ENCODE measurements at regions not wholly inside any gene's neighbourhood (a gene's known extent, or its start where the extent isn't known, plus 50 kb on each side); places are given as distances from the start of the nearest gene placed in this dataset.

GRCh38 chr11:107116358-107116757 lies 98.1 kb upstream of the GUCY1A2 start:
- no peak overlapping the region for H3K4me2 ChIP-seq (ENCODE audit: insufficient read depth, low read length)
- H3K9ac ChIP-seq (ENCODE audit: insufficient read depth in 1 of 2, low read depth in 2 of 2, low read length in 2 of 2) = no peak overlapping the region
- H3K79me2 ChIP-seq (ENCODE audit: control insufficient read depth, insufficient read depth, low read length) = no peaks in the 10 kb centered on the region
- no peaks in the 10 kb centered on the region for H3K9me1 ChIP-seq (ENCODE audit: control insufficient read depth, insufficient read depth, low read length)
- intact Hi-C loops (cut with micrococcal nuclease) = no loop called here
- BruUV-seq (replicated peaks) = no TSS peak
- ATAC-seq (no peak), DNase-seq (ENCODE audit: extremely low read depth in 1 of 4, low spot score in 3 of 4) (no peak), FAIRE-seq (no peak)
- no peak for TF ChIP-seq SAFB (IDR thresholded peaks at IDR 0.05; ENCODE audit: borderline replicate concordance, low read depth, low read length)
- TF ChIP-seq C11orf30 (IDR thresholded peaks at IDR 0.05; ENCODE audit: low read depth) = peak; percentile 21; the same call in 1 of the 2 replicates
- peak; percentile 21; the same call in 1 of the 2 replicates for TF ChIP-seq MAFF (IDR thresholded peaks at IDR 0.05; ENCODE audit: low read length)
- TF ChIP-seq MAFG (tag; conservative IDR thresholded peaks at IDR 0.05) = peak; percentile 45; the same call in 1 of the 2 replicates
- TF ChIP-seq HDAC2 (IDR thresholded peaks at IDR 0.05) = no peak
- TF ChIP-seq ZNF316 (IDR thresholded peaks at IDR 0.05) = peak; percentile 67
- WGBS (ENCODE audit: insufficient coverage, low coverage, missing lambda C conversion rate) = 0% methylated on average over 2 of the region's 2 CpGs
- in situ Hi-C loops (cut with MboI) = no loop called here
- H3K9me3 ChIP-seq (replicated peaks; ENCODE audit: control insufficient read depth, insufficient read depth, low read depth, low read length) = no peaks in the 10 kb centered on the region
- H3K27ac ChIP-seq (ENCODE audit: extremely low read depth, low read depth, low read length) = no peak overlapping the region
- no peak overlapping the region for H2AFZ ChIP-seq (ENCODE audit: low read depth, low read length)
- no peaks in the 10 kb centered on the region for H3K27me3 ChIP-seq (ENCODE audit: control insufficient read depth in 2 of 2, insufficient read depth in 2 of 2, low read length in 2 of 2)
- H4K20me1 ChIP-seq (replicated peaks; ENCODE audit: control insufficient read depth, insufficient read depth, low read length) = no peaks in the 10 kb centered on the region
- POLR2A ChIA-PET = no interaction called here
- H3K4me3 ChIP-seq = no peak overlapping the region
- H3K36me3 ChIP-seq (ENCODE audit: control insufficient read depth, insufficient read depth, low read length) = no peaks in the 10 kb centered on the region
- H3K4me1 ChIP-seq (replicated peaks in 1 of 2; ENCODE audit: control insufficient read depth in 2 of 2, insufficient read depth in 2 of 2, low read length in 2 of 2) = no peaks in the 10 kb centered on the region
- CTCF ChIA-PET (ENCODE audit: low intra/inter-chr PET ratio) = no interaction called here

- H3K9me1 ChIP-seq (ENCODE audit: control insufficient read depth, insufficient read depth, low read length) = no peaks in the 10 kb centered on the region
- WGBS (ENCODE audit: insufficient coverage, low coverage, missing lambda C conversion rate) = under 1% methylated on average over 9 of the region's 9 CpGs
- H4K20me1 ChIP-seq (replicated peaks; ENCODE audit: control insufficient read depth, insufficient read depth, low read length) = no peaks in the 10 kb centered on the region
- H3K9me3 ChIP-seq (replicated peaks; ENCODE audit: control insufficient read depth, insufficient read depth, low read depth, low read length) = no peaks in the 10 kb centered on the region
- no peak overlapping the region for H2AFZ ChIP-seq (ENCODE audit: low read depth, low read length)
- ChIA-PET CTCF (ENCODE audit: low intra/inter-chr PET ratio) (no interaction called here), POLR2A (no interaction called here)
- in situ Hi-C loops (cut with MboI) (no loop called here), intact Hi-C loops (cut with micrococcal nuclease) (no loop called here)
- no peaks in the 10 kb centered on the region for H3K79me2 ChIP-seq (ENCODE audit: control insufficient read depth, insufficient read depth, low read length)
- no peak overlapping the region for H3K4me2 ChIP-seq (ENCODE audit: insufficient read depth, low read length)
- no peak for FAIRE-seq
- DNase-seq (ENCODE audit: extremely low read depth in 1 of 4, low spot score in 3 of 4) = no peak
- H3K9ac ChIP-seq (ENCODE audit: insufficient read depth in 1 of 2, low read depth in 2 of 2, low read length in 2 of 2) = no peak overlapping the region
- H3K27ac ChIP-seq (ENCODE audit: extremely low read depth, low read depth, low read length) = no peak overlapping the region
- H3K36me3 ChIP-seq (ENCODE audit: control insufficient read depth, insufficient read depth, low read length) = no peaks in the 10 kb centered on the region
- no TSS peak for BruUV-seq (replicated peaks)
- no peak for ATAC-seq
- no peaks in the 10 kb centered on the region for H3K4me1 ChIP-seq (replicated peaks in 1 of 2; ENCODE audit: control insufficient read depth in 2 of 2, insufficient read depth in 2 of 2, low read length in 2 of 2)
- H3K4me3 ChIP-seq = no peak overlapping the region
- no peaks in the 10 kb centered on the region for H3K27me3 ChIP-seq (ENCODE audit: control insufficient read depth in 2 of 2, insufficient read depth in 2 of 2, low read length in 2 of 2)
- TF ChIP-seq CEBPB (tag; IDR thresholded peaks at IDR 0.05) (no peak), ZNF354B (CRISPR knock-in tag; IDR thresholded peaks at IDR 0.05) (no peak), MYBL2 (IDR thresholded peaks at IDR 0.05; ENCODE audit: low read depth) (no peak), MYBL2 (CRISPR knock-in tag; IDR thresholded peaks at IDR 0.05; ENCODE audit: borderline replicate concordance) (no peak), NONO (IDR thresholded peaks at IDR 0.05; ENCODE audit: low read depth in 2 of 2, low read length in 1 of 2) (no peak), MTA3 (IDR thresholded peaks at IDR 0.05; ENCODE audit: borderline replicate concordance) (no peak), RNF219 (CRISPR knock-in tag; IDR thresholded peaks at IDR 0.05) (no peak), SIX5 (IDR thresholded peaks at IDR 0.05; ENCODE audit: borderline replicate concordance in 1 of 2, insufficient read depth in 1 of 2, low read depth in 1 of 2, low read length in 2 of 2) (no peak), ZNF347 (CRISPR knock-in tag; IDR thresholded peaks at IDR 0.05; ENCODE audit: low read depth) (no peak)
These were observed 84.6 kb upstream of the GUCY1A2 start for GRCh38 chr11:107102692-107103477.
